Activated CD4-positive, CD25-positive, alpha-beta regulatory T cell treated with anti-CD3 and anti-CD28 coated beads, Interleukin-2, amount 50 U/mL, for 72 hours (primary cell): ENCODE measurements at regions not wholly inside any gene's neighbourhood (a gene's known extent, or its start where the extent isn't known, plus 50 kb on each side); places are given as distances from the start of the nearest gene placed in this dataset.

Source experiments
- DNase-seq: peaks from one replicate; pipeline ENCODE4 v3.0.0; 2021

GRCh38 chr22:49269928-49270327, 557.7 kb downstream of the BRD1 start:
- DNase-seq = peak; percentile 4

- DNase-seq = no peak
Measured at GRCh38 chr22:49269371-49269770, 558.3 kb downstream of the BRD1 start.

- DNase-seq = peak; percentile 3
Measured at GRCh38 chr22:49268924-49269323, 558.7 kb downstream of the BRD1 start.

- peak; percentile 7 for DNase-seq
Measured at GRCh38 chr22:49267996-49268395, 559.7 kb downstream of the BRD1 start.

GRCh38 chr22:49266561-49267519, 560.8 kb downstream of the BRD1 start:
- peak; percentile 22 for DNase-seq

GRCh38 chr22:49264696-49265095, 563.0 kb downstream of the BRD1 start:
- DNase-seq = peak; percentile 17

- peak; percentile 1 for DNase-seq
Measured at GRCh38 chr22:49263101-49263500, 564.6 kb downstream of the BRD1 start.

- DNase-seq = peak; percentile 4
Measured at GRCh38 chr22:49262167-49262566, 565.5 kb downstream of the BRD1 start.

GRCh38 chr22:49261616-49262015, 566.1 kb downstream of the BRD1 start:
- DNase-seq = peak; percentile 23

- peak; percentile 3 for DNase-seq
Measured at GRCh38 chr22:49260681-49261580, 566.7 kb downstream of the BRD1 start.

- peak; percentile 4 for DNase-seq
Measured at GRCh38 chr22:49259839-49260615, 567.6 kb downstream of the BRD1 start.

GRCh38 chr22:49258107-49259010, 569.3 kb downstream of the BRD1 start:
- peak; percentile 24 for DNase-seq

GRCh38 chr22:49257551-49257961, 570.1 kb downstream of the BRD1 start:
- DNase-seq = peak; percentile 14

- peak; percentile 7 for DNase-seq
Measured at GRCh38 chr22:49255741-49256318, 571.8 kb downstream of the BRD1 start.

GRCh38 chr22:49255154-49255553, 572.5 kb downstream of the BRD1 start:
- peak; percentile 25 for DNase-seq

- DNase-seq = peak; percentile 12
Measured at GRCh38 chr22:49253656-49254055, 574.0 kb downstream of the BRD1 start.

- DNase-seq = peak; percentile 8
Measured at GRCh38 chr22:49251371-49251770, 576.3 kb downstream of the BRD1 start.

- DNase-seq = no peak
Measured at GRCh38 chr22:49247194-49247924, 580.3 kb downstream of the BRD1 start.

- no peak for DNase-seq
Measured at GRCh38 chr22:49244466-49245420, 582.9 kb downstream of the BRD1 start.
